ENCODE measurements at regions not wholly inside any gene's neighbourhood (a gene's known extent, or its start where the extent isn't known, plus 50 kb on each side); places are given as distances from the start of the nearest gene placed in this dataset.

DNA sequence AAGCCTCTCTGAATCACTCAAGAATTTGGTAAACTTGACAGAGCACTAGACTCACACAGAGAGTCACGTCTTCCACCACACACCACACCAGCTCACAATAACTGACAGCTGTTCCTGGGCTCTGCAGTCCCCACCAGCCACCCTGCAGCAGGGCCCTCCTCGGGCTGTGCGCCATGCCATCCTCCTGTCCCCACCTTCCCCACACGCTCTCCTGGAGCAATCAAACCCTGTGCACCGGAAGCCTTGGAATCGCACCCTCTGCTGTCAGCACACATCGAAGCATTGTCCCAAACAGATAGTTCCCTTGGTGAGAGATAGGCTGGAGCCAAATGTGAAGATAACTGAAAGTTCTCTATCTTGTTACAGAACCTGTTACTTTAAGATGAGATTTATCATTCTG lies 191.0 kb downstream of the TBXT start:
- Mint-ChIP-seq H3K36me3 (no peaks in the 10 kb centered on the region), H3K27ac (no peak overlapping the region), H3K4me1 (no peaks in the 10 kb centered on the region), H3K9me3 (no peaks in the 10 kb centered on the region), H3K4me3 (no peak overlapping the region), H3K27me3 (peaks cover 4% of the 10 kb centered on the region)
- DNase-seq (ENCODE audit: low spot score in 2 of 2) (no peak), ATAC-seq (ENCODE audit: low read depth) (no peak)

DNA sequence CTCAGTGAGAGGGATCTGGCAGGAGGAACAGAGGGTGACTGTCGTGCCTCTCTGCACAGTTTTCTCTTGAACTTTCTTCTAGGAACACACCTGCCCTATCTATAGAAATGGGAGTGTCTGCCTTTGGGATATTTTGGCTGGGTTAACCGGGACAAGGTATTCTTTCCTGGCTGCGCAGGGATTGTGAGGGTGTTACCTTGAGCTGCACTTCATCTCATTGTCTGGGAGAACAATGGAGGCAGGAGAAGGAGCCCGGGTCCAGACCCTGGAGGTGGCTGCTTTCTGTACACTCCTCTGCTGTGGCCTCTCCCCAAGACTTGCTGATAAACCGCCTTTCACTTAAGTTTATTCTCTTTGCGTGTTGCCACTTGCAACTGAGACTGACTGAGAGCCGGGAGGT lies 192.8 kb downstream of the TBXT start:
- H3K27me3 Mint-ChIP-seq = peaks cover 4% of the 10 kb centered on the region
- no peak for DNase-seq (ENCODE audit: low spot score in 2 of 2)
- ATAC-seq (ENCODE audit: low read depth) = no peak
- H3K9me3 Mint-ChIP-seq = no peaks in the 10 kb centered on the region
- no peaks in the 10 kb centered on the region for H3K4me1 Mint-ChIP-seq
- H3K36me3 Mint-ChIP-seq = no peaks in the 10 kb centered on the region
- H3K4me3 Mint-ChIP-seq = no peak overlapping the region
- H3K27ac Mint-ChIP-seq = no peak overlapping the region

DNA sequence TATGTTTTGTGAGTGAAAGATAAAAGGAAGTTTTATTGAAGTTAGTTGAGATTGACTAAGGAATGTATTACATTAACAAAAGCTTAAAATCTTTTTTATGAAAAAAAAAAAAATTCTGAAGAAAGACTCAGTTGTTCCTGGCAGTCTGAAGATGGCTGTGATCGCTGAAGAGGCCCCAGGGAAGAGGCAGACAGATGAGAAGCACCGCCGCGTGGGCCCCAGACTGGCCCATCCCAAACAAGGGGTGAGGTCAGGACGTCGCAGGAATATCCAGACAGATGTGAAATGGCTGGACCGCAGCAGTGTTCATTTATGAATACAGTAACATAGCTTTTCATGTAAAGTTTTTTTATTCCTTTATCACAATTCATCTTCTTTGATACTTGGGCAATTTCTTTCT lies 194.2 kb downstream of the TBXT start:
- Mint-ChIP-seq H3K36me3 (no peaks in the 10 kb centered on the region), H3K4me3 (no peak overlapping the region), H3K4me1 (no peaks in the 10 kb centered on the region), H3K9me3 (no peaks in the 10 kb centered on the region), H3K27ac (no peak overlapping the region), H3K27me3 (peaks cover 4% of the 10 kb centered on the region)
- ATAC-seq (ENCODE audit: low read depth) (no peak), DNase-seq (ENCODE audit: low spot score in 2 of 2) (no peak)

DNA sequence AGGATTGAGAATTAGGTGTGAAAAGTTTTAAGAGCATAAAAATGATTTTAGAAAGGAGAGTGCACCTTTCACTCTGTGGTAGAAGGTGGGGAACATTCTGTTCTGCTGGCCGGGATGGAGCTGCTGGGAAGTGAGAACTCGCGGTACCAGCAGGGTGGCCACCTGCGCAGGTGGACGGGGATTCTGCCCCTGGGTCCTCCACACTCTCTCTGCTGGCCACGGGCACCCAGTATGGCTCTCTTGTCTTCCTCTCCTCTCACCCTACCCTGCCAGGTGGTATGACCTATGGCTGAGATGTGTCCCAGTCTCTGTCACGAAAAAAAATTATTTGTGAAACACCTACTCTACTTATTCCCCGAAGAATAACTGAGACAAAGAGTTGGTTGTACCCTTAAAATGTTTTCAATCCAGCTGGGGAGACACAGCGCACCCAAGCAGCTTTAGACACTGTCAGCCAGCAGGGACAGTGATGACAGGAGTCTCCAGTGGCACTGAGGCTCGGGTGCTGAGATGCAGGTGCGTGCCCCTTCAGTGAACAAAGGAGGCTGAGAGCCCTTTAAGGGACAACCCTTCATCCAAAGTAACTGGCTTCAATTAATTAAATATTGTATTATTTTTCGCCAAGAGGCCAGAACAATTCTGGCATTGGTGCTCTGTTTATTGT lies 195.4 kb downstream of the TBXT start:
- Mint-ChIP-seq H3K4me1 (no peaks in the 10 kb centered on the region), H3K36me3 (no peaks in the 10 kb centered on the region), H3K27ac (no peak overlapping the region), H3K27me3 (peaks cover 4% of the 10 kb centered on the region), H3K9me3 (no peaks in the 10 kb centered on the region), H3K4me3 (no peak overlapping the region)
- DNase-seq (ENCODE audit: low spot score in 2 of 2) = no peak
- no peak for ATAC-seq (ENCODE audit: low read depth)

DNA sequence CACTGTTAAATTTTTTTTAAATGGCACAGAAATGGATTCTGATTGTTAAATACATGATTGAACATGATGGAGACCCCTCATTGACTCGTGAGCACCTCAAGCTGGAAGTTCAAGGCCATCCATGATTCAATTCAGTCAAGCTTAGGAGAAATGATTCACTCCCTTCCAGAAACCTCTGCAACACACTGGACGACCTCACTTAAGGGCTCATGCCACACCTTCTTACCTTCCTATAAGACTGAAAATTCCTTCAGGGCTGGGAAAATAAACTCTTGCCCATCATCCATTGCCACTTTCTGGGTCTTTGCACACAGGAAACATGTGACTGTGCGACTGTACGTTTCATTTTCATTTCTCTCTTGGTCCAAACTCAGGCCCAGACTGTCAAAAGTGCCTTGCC lies 196.4 kb downstream of the TBXT start:
- no peaks in the 10 kb centered on the region for H3K27me3 Mint-ChIP-seq
- no peaks in the 10 kb centered on the region for H3K4me1 Mint-ChIP-seq
- H3K27ac Mint-ChIP-seq = no peak overlapping the region
- ATAC-seq (ENCODE audit: low read depth) (no peak), DNase-seq (ENCODE audit: low spot score in 2 of 2) (no peak)
- no peak overlapping the region for H3K4me3 Mint-ChIP-seq
- no peaks in the 10 kb centered on the region for H3K36me3 Mint-ChIP-seq
- no peaks in the 10 kb centered on the region for H3K9me3 Mint-ChIP-seq

DNA sequence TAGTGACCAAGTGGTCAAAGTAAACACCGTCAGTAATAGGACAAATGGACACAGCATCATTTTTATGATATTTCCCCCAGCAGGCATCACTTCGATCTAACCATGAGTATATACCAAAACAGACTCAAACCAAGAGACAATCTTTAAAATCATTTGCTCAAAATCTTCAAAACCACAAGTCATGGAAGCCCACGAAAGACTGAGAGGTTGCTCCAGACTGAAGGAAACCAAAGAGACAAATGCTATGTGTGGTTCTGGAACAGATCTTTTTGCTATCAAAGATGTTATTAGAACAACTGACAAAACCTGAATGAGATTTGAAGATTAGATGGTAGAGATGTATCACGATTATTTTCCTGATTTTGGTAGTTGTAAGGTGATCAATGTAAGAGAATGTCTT lies 197.7 kb downstream of the TBXT start:
- no peaks in the 10 kb centered on the region for H3K36me3 Mint-ChIP-seq

DNA sequence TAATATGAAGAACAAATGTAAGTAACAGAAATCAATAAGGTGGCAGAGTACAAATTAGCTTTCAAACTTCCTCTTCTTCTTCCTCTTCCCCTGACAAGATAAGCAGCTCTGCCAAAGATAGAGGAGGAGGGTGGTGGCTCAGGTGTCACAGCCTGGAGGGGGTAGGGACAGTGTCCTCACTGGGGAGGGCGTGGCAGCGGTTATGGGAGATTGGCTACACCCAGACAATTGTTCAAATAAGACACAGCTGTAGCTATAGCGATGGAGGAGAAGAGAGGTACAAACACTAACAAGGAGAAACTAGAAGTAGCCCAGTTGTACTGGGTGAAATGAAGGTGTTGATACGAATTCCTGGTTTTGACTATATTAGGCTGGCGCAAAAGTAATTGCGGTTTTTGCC lies 198.5 kb downstream of the TBXT start:
- Mint-ChIP-seq H3K27ac (no peak overlapping the region), H3K9me3 (no peaks in the 10 kb centered on the region), H3K4me3 (no peak overlapping the region), H3K36me3 (no peaks in the 10 kb centered on the region), H3K27me3 (no peaks in the 10 kb centered on the region), H3K4me1 (no peaks in the 10 kb centered on the region)
- DNase-seq (ENCODE audit: low spot score in 2 of 2) (no peak), ATAC-seq (ENCODE audit: low read depth) (no peak)

More for the DNA sequence above, 197.7 kb downstream of the TBXT start:
- Mint-ChIP-seq H3K27me3 (no peaks in the 10 kb centered on the region), H3K4me1 (no peaks in the 10 kb centered on the region), H3K9me3 (no peaks in the 10 kb centered on the region), H3K27ac (no peak overlapping the region), H3K4me3 (no peak overlapping the region)
- ATAC-seq (ENCODE audit: low read depth) (no peak), DNase-seq (ENCODE audit: low spot score in 2 of 2) (no peak)

DNA sequence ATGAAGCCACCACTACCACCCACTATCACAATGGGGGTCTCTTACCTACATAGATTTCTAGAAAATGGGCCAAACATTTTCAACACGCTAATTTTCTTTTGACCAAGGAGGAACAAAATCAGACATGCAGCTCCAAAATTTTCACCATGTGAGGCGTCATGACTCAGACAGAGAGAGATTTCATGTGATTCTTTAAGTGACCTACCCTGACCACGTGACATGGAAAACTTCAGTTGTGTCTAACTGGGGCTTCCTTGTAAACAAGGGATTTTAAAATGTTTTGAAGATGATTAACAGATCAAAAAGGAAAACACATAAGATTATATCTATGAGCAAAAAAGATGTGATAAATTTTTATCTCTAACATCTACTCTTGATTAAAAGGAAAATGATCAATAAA lies 199.2 kb downstream of the TBXT start:
- Mint-ChIP-seq H3K9me3 (no peaks in the 10 kb centered on the region), H3K36me3 (no peaks in the 10 kb centered on the region), H3K4me3 (no peak overlapping the region), H3K27ac (no peak overlapping the region), H3K4me1 (no peaks in the 10 kb centered on the region), H3K27me3 (peaks cover 1% of the 10 kb centered on the region)
- DNase-seq (ENCODE audit: low spot score in 2 of 2) (no peak), ATAC-seq (ENCODE audit: low read depth) (no peak)

DNA sequence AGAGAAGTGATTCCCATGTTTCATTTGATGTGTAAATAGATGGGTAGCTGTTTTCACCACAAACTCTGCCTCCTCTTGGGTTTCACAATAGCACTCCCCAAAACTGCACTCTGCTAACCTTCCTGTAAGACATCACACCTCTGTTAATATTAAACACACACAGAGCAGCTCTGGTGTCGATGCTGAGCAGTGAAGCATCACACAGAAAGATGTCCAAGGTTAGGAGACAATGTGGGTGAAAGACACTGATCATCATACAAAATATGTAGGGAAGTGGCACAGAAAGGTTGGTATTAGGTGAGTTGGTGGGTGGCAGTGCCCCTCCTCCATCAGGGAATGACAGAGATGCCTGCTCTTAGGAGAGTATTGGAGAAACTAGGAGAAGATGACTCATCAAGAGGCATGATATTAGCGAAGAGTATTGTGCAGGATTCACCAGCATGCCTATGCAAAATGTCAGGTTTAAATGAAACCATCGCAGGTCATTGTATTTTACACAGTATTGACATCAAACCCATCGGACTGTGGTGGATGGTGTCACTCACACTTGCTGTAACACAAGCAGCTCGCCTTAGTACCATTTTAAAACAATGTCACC lies 199.7 kb downstream of the TBXT start:
- H3K4me3 Mint-ChIP-seq = no peak overlapping the region
- no peak for ATAC-seq (ENCODE audit: low read depth)
- H3K9me3 Mint-ChIP-seq = no peaks in the 10 kb centered on the region
- H3K27ac Mint-ChIP-seq = no peak overlapping the region
- H3K36me3 Mint-ChIP-seq = no peaks in the 10 kb centered on the region
- H3K27me3 Mint-ChIP-seq = peaks cover 1% of the 10 kb centered on the region
- DNase-seq (ENCODE audit: low spot score in 2 of 2) = no peak
- H3K4me1 Mint-ChIP-seq = no peaks in the 10 kb centered on the region

DNA sequence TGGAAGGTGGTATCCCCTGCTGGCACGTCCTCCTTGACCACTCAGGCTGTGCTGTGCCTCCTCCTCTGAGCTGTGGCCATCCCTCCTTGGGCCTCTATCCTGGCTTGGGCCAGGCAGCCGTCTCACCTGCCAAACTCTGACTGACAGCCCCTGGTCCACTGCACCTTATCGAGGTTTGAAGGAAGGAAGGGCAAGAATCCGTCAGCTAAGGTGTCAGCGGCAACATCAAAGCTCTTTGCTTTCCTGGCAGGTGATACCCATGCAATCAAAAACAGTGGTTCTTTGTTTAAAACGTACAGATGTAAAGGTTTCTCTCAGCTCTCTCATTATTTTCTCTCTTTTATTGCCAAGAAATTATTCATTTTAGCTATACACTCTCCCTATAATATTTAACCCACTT lies 203.9 kb downstream of the TBXT start:
- H3K4me1 Mint-ChIP-seq = no peaks in the 10 kb centered on the region
- H3K9me3 Mint-ChIP-seq = no peaks in the 10 kb centered on the region
- ATAC-seq (ENCODE audit: low read depth) = no peak
- H3K27me3 Mint-ChIP-seq = peaks cover 1% of the 10 kb centered on the region
- no peaks in the 10 kb centered on the region for H3K36me3 Mint-ChIP-seq
- H3K27ac Mint-ChIP-seq = no peak overlapping the region
- DNase-seq (ENCODE audit: low spot score in 2 of 2) = no peak
- H3K4me3 Mint-ChIP-seq = no peak overlapping the region

DNA sequence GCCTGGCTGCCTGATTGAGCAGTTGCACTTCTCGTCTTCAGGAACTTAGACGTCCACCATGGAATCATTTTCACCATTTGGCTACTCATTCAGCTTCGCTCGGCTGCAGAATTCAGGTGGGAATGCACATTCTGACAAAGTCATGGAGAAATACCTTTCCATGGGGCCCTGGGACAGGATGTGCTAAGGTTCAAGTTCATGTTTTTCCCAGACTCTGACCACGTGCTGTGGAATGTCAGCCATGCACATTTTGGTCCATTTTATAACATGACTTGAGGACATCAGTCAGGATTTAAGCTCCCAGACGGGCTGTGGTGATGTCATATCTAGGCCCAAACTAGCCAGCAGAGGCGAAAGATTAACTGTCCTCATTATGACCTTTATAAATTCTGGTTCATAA lies 205.3 kb downstream of the TBXT start:
- Mint-ChIP-seq H3K27me3 (peaks cover 4% of the 10 kb centered on the region), H3K4me1 (no peaks in the 10 kb centered on the region), H3K9me3 (peaks cover 4% of the 10 kb centered on the region), H3K36me3 (no peaks in the 10 kb centered on the region), H3K27ac (no peak overlapping the region), H3K4me3 (no peak overlapping the region)
- ATAC-seq (ENCODE audit: low read depth) (no peak), DNase-seq (ENCODE audit: low spot score in 2 of 2) (no peak)

DNA sequence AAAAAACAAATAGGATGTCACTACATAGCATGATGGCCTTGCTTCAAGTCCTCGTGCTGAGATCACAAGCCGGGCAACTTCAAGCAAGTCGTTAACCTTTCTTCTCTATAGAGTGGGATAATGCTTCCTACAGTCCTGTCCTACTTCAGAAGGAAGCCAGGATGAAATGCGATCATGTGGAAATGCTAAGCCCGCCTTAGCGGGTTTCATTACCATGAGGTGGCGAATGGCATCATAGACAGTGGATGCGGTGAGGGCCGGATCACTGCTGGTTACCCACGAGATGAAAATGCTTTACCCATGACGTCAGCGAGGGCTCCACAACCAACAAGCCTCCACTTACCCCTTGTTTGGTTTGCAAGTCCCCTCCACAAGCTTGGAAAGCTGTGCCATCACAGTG lies 206.4 kb downstream of the TBXT start:
- no peak for DNase-seq (ENCODE audit: low spot score in 2 of 2)
- H3K36me3 Mint-ChIP-seq = no peaks in the 10 kb centered on the region
- H3K27ac Mint-ChIP-seq = no peak overlapping the region
- ATAC-seq (ENCODE audit: low read depth) = no peak
- H3K9me3 Mint-ChIP-seq = peaks cover 4% of the 10 kb centered on the region
- peaks cover 4% of the 10 kb centered on the region for H3K27me3 Mint-ChIP-seq
- no peak overlapping the region for H3K4me3 Mint-ChIP-seq
- H3K4me1 Mint-ChIP-seq = no peaks in the 10 kb centered on the region

DNA sequence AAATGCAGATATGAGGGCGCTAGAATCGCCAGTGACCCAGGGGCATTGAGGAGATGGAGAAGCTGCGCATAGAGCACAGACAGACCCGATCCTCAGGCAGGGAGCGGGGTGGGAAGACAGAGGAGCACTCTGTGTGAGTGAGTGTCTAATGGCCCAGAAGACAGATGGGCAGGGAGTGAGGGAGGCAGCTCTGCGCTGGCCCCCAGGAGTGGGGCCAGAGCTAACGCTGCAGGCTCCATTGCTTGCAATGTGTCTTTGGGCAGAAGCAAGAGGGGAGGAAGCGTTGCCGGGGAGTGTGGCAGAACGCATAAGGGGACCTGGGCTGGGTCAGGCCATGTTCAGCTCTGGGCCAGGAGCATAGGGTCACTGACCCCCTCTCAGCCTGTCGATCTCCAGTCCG lies 207.0 kb downstream of the TBXT start:
- H3K4me1 Mint-ChIP-seq = no peaks in the 10 kb centered on the region
- H3K4me3 Mint-ChIP-seq = no peak overlapping the region
- DNase-seq (ENCODE audit: low spot score in 2 of 2) (no peak), ATAC-seq (ENCODE audit: low read depth) (no peak)
- H3K36me3 Mint-ChIP-seq = no peaks in the 10 kb centered on the region
- no peak overlapping the region for H3K27ac Mint-ChIP-seq
- H3K27me3 Mint-ChIP-seq = peaks cover 4% of the 10 kb centered on the region
- peaks cover 4% of the 10 kb centered on the region for H3K9me3 Mint-ChIP-seq

DNA sequence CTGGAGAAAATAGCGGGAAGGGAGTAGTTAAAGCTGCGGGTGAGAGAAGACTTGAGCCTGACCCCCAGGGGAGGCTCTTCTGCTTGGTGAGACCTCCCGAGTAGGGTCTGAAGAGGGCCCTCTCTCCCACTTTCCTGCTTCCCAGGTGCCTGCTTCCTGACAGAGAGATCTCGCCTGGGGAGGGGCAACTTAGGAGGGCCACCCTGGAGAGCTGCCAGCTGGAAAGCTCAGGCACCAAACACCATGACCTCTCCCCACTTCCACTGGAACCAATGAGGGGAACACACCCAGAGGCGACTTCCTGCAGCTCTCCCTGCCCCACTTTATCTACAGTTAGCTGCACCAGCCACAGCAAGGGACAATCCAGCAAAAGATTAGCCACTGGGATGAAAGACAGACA lies 208.0 kb downstream of the TBXT start:
- peaks cover 7% of the 10 kb centered on the region for H3K27me3 Mint-ChIP-seq
- peaks cover 4% of the 10 kb centered on the region for H3K9me3 Mint-ChIP-seq
- DNase-seq (ENCODE audit: low spot score in 2 of 2) = no peak
- no peaks in the 10 kb centered on the region for H3K36me3 Mint-ChIP-seq
- no peaks in the 10 kb centered on the region for H3K4me1 Mint-ChIP-seq
- H3K4me3 Mint-ChIP-seq = no peak overlapping the region
- no peak for ATAC-seq (ENCODE audit: low read depth)
- no peak overlapping the region for H3K27ac Mint-ChIP-seq

DNA sequence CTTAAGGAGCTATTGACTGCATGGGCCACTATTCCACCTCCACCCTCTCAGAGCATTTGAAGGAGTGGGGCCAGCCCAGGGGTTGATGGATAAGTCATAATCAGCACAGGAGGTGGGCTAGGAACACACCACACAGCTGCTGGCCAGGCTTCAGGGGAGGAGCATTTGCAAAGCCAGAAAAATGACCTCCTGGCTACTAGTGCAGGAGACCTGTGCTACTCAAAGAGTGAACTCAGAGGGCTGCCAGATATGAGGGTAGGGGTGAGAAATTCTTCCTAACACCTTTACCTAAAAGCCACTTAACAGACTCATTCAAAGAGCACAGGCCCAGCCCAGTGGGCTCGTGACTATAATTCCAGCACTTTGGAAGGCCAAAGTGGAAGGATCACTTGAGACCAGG lies 210.8 kb downstream of the TBXT start:
- no peaks in the 10 kb centered on the region for H3K36me3 Mint-ChIP-seq
- H3K9me3 Mint-ChIP-seq = peaks cover 4% of the 10 kb centered on the region
- no peak for ATAC-seq (ENCODE audit: low read depth)
- peaks cover 6% of the 10 kb centered on the region for H3K27me3 Mint-ChIP-seq
- H3K4me1 Mint-ChIP-seq = no peaks in the 10 kb centered on the region
- no peak overlapping the region for H3K4me3 Mint-ChIP-seq
- H3K27ac Mint-ChIP-seq = no peak overlapping the region
- DNase-seq (ENCODE audit: low spot score in 2 of 2) = no peak
